ENCODE measurements at regions not wholly inside any gene's neighbourhood (a gene's known extent, or its start where the extent isn't known, plus 50 kb on each side); places are given as distances from the start of the nearest gene placed in this dataset.

- Mint-ChIP-seq H3K27ac (no peak overlapping the region), H3K4me3 (no peak overlapping the region), H3K27me3 (no peaks in the 10 kb centered on the region), H3K4me1 (no peaks in the 10 kb centered on the region), H3K36me3 (peaks cover 1% of the 10 kb centered on the region), H3K9me3 (no peaks in the 10 kb centered on the region)
Measured at GRCh38 chr5:56447656-56448055, 214.5 kb upstream of the ANKRD55 start.

DNA sequence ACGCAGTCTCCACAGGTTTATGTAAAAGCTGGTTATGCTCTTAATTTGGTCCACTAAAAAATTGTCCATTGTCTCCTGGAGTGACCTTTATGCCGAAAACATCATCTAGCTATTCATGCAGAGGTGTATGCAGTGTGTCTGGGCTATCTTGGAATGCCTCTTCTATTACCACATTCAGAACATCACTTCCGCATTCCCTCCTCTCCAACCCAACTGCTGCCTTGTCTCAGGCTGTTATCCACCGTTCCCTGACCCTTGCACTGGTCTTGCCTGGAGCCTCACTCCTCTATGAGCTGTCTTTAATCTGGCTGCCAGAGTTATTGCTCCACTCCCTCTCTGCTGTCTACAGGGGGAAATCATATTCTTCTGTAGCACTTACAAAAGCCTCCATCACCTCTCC is 214.1 kb upstream of the ANKRD55 start:
- H3K27ac Mint-ChIP-seq = no peak overlapping the region
- H3K9me3 Mint-ChIP-seq = no peaks in the 10 kb centered on the region
- H3K27me3 Mint-ChIP-seq = no peaks in the 10 kb centered on the region
- H3K4me3 Mint-ChIP-seq = no peak overlapping the region
- H3K36me3 Mint-ChIP-seq = peaks cover 1% of the 10 kb centered on the region
- no peaks in the 10 kb centered on the region for H3K4me1 Mint-ChIP-seq

DNA sequence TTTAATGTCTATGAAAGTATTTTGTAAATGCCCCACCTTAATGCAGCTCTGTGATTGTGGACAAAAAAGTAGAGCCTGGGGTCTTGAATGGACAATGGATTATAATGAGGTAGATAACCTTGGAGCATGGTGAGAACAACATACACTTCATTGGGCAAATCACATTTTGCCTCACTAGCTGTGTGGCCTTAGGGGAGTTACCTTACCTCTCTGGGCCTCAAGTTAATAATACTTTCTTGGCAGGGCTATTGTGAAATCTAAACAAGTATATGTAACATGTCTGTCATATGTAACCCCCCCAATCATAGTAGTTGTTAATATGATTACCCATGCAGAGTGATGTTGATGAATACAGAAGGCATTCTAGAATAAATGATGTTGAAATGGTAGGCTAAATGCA is 213.6 kb upstream of the ANKRD55 start:
- peaks cover 1% of the 10 kb centered on the region for H3K36me3 Mint-ChIP-seq
- H3K4me3 Mint-ChIP-seq = no peak overlapping the region
- H3K9me3 Mint-ChIP-seq = no peaks in the 10 kb centered on the region
- no peaks in the 10 kb centered on the region for H3K27me3 Mint-ChIP-seq
- no peak overlapping the region for H3K27ac Mint-ChIP-seq
- no peaks in the 10 kb centered on the region for H3K4me1 Mint-ChIP-seq

DNA sequence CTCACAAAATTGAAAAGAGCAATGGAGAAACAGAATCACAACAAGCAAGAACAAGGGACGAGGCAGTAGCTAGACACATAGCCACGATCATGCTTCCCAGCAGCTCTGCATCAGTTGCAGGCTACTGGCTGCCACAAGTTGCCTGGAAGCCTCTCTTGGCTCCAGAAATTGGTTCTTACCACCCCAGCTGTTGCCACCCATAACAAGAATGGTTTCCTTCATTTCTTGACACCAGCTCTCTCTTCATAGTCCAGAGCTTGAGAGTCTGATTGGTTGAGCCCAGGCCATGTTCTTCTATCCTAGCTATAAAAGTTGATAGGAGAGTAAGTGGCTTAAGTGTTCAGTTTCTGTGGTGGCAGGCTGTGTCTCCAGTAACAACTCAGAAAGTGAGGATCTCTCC is 210.7 kb upstream of the ANKRD55 start:
- no peak overlapping the region for H3K27ac Mint-ChIP-seq
- H3K9me3 Mint-ChIP-seq = no peaks in the 10 kb centered on the region
- H3K4me3 Mint-ChIP-seq = no peak overlapping the region
- H3K27me3 Mint-ChIP-seq = no peaks in the 10 kb centered on the region
- H3K4me1 Mint-ChIP-seq = no peaks in the 10 kb centered on the region
- peaks cover 1% of the 10 kb centered on the region for H3K36me3 Mint-ChIP-seq

DNA sequence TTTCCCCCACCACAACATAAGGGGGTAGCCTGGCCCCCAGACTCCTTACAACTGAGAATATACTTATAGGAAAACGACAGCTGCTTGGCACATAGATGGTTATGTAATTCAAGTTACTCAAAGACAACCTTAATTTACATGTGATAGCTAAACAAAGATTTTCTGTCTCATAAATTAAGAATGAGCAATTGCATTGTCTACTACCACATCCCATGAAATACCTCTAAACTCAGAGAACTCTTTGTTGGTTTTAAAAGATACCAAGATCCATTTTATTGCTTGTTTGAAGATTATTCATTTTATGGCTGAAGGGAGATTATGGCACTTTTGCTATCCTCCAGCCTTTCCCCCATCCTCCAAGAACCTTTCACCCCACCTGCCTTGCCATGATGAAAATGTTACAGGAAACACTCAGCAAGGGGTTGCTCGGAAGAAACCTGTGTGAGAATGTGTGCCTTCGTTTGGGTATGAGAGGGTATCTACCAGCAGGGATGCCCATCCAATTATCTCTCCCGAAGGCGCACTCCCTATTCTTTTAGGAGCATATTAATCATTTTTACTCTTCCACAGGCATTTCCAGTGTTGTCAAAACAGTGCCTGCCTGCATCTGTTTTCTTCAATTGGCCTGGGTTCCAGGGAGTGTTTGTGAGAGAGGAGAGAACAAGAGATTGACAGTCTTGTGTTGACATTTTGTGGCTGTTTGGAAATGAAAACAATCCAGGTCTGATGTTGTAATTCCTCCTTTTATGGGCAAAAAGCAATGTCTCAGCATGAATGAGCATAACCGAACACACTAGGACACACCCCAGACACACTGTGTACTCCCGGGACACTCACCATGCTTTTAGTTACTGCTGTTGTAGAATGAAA is 208.0 kb upstream of the ANKRD55 start:
- Mint-ChIP-seq H3K4me3 (no peak overlapping the region), H3K27ac (no peak overlapping the region), H3K27me3 (no peaks in the 10 kb centered on the region), H3K4me1 (peaks cover 5% of the 10 kb centered on the region), H3K36me3 (peaks cover 1% of the 10 kb centered on the region), H3K9me3 (no peaks in the 10 kb centered on the region)

DNA sequence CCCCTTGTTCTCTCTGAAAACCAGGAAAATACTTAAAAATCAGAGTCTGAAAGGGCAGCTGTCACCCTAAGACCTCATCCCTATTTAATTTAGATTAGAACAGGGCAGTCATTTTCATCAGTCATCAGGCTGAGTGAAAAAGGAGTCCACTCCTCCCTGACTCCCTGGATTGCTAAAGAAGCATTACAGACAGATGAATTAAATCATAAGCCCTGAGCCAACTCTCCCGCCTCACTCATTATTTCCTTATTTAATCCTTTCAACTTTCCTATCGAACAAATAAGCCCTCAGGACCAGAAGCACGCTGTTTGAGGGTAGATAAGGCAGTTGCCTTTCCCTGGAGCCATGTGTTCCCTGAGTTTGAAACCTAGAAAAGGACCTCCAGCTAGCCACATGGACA is 201.9 kb upstream of the ANKRD55 start:
- Mint-ChIP-seq H3K36me3 (peaks cover 2% of the 10 kb centered on the region), H3K9me3 (no peaks in the 10 kb centered on the region), H3K4me3 (no peak overlapping the region), H3K4me1 (peaks cover 8% of the 10 kb centered on the region), H3K27me3 (no peaks in the 10 kb centered on the region), H3K27ac (no peak overlapping the region)

DNA sequence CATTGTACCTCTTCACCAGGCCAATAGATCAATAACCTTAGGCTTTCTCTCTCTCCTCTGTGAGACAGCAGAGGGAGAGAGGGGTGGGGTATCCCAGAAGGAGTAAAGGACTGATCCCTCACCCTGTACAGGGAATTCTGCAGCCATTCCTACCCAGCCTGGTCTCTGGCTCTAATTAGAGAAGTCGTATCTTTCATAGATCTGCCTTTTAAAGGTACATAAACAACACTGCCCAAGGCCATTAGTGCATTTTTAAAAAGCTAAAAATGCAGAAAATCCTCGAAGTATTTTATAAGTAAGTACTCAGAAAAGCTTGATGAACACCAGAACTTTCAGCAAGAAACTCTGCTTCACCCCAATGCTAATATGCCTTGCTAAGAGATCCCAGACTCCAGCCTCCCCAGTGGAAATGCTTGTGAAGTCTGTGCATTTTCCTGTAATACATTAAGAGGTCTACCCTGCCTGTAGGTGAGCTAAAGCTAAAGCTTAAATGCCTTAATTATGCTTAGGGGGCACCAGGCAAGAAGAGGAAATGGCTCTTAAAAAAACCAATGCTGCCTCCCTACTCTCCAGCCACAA is 200.0 kb upstream of the ANKRD55 start:
- Mint-ChIP-seq H3K36me3 (peaks cover 2% of the 10 kb centered on the region), H3K27me3 (no peaks in the 10 kb centered on the region), H3K27ac (no peak overlapping the region), H3K4me3 (no peak overlapping the region), H3K4me1 (peaks cover 8% of the 10 kb centered on the region), H3K9me3 (no peaks in the 10 kb centered on the region)

- peaks cover 8% of the 10 kb centered on the region for H3K4me1 Mint-ChIP-seq
- H3K36me3 Mint-ChIP-seq = peaks cover 2% of the 10 kb centered on the region
- no peak overlapping the region for H3K4me3 Mint-ChIP-seq
- H3K9me3 Mint-ChIP-seq = no peaks in the 10 kb centered on the region
- no peaks in the 10 kb centered on the region for H3K27me3 Mint-ChIP-seq
- no peak overlapping the region for H3K27ac Mint-ChIP-seq
Measured at GRCh38 chr5:56432321-56432720, 199.2 kb upstream of the ANKRD55 start.

GRCh38 chr5:56430422-56430821 is 197.3 kb upstream of the ANKRD55 start:
- H3K9me3 Mint-ChIP-seq = no peaks in the 10 kb centered on the region
- H3K27me3 Mint-ChIP-seq = no peaks in the 10 kb centered on the region
- no peaks in the 10 kb centered on the region for H3K36me3 Mint-ChIP-seq
- peaks cover 3% of the 10 kb centered on the region for H3K4me1 Mint-ChIP-seq
- no peak overlapping the region for H3K4me3 Mint-ChIP-seq
- H3K27ac Mint-ChIP-seq = no peak overlapping the region

DNA sequence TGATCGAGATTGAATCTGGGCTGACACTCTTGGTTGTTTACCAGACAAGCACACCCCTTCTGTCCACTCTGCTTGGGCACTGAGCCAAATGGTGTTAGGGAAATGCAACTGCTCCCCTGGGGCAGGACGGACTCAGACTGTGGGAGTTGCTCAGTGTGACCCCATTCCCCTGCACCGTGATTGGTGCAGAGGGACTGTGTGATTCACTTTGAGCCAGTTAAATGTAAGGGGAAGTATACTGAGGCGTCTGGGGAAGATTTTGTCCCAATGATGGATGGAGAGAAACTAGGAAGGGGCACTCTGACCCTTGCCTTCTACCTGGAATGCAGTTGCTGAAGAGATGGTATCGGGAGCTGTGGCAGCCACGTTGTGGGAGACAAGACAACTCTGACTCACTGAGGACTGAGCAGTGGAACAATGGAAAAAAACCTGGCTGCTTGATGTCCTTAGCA is 196.0 kb upstream of the ANKRD55 start:
- Mint-ChIP-seq H3K4me1 (peaks cover 3% of the 10 kb centered on the region), H3K36me3 (peaks cover 1% of the 10 kb centered on the region), H3K4me3 (no peak overlapping the region), H3K27me3 (no peaks in the 10 kb centered on the region), H3K27ac (no peak overlapping the region), H3K9me3 (no peaks in the 10 kb centered on the region)

- Mint-ChIP-seq H3K27ac (no peak overlapping the region), H3K4me1 (peaks cover 3% of the 10 kb centered on the region), H3K9me3 (no peaks in the 10 kb centered on the region), H3K4me3 (no peak overlapping the region), H3K27me3 (no peaks in the 10 kb centered on the region), H3K36me3 (peaks cover 1% of the 10 kb centered on the region)
Measured at GRCh38 chr5:56426693-56427092, 193.6 kb upstream of the ANKRD55 start.

DNA sequence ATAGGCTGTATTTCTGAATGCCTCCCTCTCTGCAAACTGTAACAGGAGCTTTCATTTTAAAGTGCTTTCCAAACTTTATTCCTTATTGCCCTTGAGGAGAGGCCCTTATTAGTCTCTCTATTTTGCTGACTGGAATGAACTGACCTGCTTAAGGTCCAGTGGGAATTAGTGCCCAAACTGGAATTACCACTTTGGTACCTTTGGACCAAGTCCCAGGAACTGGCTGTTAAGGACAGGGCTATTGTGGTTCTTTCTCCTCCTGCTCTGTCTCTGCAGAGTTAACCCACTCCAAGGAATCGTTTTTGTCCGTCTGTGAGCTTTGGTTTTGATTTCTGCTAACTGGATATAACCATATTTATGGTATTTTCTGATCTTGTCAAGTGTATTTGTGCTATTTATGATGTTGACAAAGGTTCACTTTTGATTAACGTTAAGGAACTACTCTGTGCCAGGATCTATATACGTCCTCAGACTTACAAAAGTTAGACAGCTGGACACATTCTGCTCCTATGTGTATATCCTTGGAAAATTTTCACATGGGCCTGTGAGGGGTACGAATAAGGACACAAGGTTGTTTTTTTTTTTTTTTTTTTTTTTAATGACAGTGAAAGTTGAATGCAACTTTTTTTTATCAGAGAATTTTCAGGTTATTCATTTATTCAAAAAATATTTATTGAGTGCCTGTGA is 189.1 kb upstream of the ANKRD55 start:
- no peak overlapping the region for H3K4me3 Mint-ChIP-seq
- H3K9me3 Mint-ChIP-seq = peaks cover 21% of the 10 kb centered on the region
- no peak overlapping the region for H3K27ac Mint-ChIP-seq
- H3K36me3 Mint-ChIP-seq = peaks cover 5% of the 10 kb centered on the region
- no peaks in the 10 kb centered on the region for H3K27me3 Mint-ChIP-seq
- H3K4me1 Mint-ChIP-seq = no peaks in the 10 kb centered on the region

DNA sequence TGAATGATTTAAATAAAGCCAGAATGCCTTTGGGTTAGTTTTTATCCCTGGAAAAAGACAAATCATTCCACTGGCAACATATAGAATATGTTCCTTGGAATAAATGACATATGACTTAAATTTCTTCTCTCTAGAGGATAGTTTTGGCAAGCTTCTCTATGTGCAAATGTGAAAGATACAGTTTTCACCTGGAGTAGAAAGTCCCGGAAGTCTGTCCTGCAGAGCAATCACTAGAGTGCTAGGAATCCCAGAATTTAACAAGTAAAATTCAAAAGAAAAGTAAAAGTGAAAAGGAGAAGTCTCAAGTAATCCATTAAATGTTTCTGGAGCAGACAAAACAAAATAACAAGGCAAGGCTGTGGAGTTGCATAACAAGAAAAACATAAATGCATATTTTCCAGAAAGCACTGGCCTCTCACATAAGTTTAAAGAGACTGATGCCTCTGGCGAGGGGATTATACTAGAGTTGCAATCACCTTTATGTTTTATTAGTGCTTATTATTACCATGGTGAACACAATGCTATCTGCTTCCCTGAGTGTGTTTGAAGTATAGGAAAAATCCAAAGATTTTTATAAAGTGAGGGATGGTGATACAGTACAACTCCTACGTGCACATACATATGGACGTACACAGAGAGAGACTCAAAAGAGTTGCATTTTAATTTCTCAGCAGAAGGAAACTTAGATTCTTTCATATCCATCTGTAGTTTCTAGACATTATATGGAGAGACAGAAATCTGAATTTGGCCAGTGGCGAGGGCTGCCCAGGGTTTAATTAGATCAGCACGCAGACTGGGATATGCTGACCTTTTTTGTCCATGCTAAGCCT is 188.3 kb upstream of the ANKRD55 start:
- H3K4me3 Mint-ChIP-seq = no peak overlapping the region
- no peaks in the 10 kb centered on the region for H3K4me1 Mint-ChIP-seq
- peaks cover 21% of the 10 kb centered on the region for H3K9me3 Mint-ChIP-seq
- no peaks in the 10 kb centered on the region for H3K27me3 Mint-ChIP-seq
- no peak overlapping the region for H3K27ac Mint-ChIP-seq
- peaks cover 5% of the 10 kb centered on the region for H3K36me3 Mint-ChIP-seq

- no peak overlapping the region for H3K27ac Mint-ChIP-seq
- peaks cover 21% of the 10 kb centered on the region for H3K9me3 Mint-ChIP-seq
- no peak overlapping the region for H3K4me3 Mint-ChIP-seq
- no peaks in the 10 kb centered on the region for H3K27me3 Mint-ChIP-seq
- H3K36me3 Mint-ChIP-seq = peaks cover 5% of the 10 kb centered on the region
- peaks cover 6% of the 10 kb centered on the region for H3K4me1 Mint-ChIP-seq
Measured at GRCh38 chr5:56420323-56420722, 187.2 kb upstream of the ANKRD55 start.

DNA sequence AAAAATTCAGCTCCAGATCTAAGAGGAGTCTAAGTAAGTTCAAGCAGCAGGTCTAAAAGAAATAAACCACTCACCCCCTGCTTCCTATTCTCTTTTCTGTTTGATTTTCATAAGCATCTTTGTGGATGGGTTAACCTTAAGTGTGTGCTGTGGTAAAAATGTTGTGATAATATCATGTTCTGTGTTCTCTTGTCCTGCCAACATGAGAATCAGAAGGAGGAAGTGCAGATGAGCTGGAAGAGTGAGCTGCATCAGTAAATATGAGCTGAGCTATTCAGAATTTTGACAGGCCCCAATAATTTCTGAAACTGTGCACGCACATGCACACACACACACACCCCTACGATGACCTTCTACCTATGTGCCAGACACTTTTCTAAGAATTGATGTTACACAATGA is 186.5 kb upstream of the ANKRD55 start:
- Mint-ChIP-seq H3K27ac (no peak overlapping the region), H3K9me3 (peaks cover 21% of the 10 kb centered on the region), H3K4me1 (peaks cover 10% of the 10 kb centered on the region), H3K36me3 (peaks cover 4% of the 10 kb centered on the region), H3K27me3 (no peaks in the 10 kb centered on the region), H3K4me3 (no peak overlapping the region)

All from activated naive CD4-positive, alpha-beta T cell treated with anti-CD3 and anti-CD28 coated beads, Interleukin-2, amount 50 U/mL, for 24 hours (primary cell).